ENCODE measurements at regions not wholly inside any gene's neighbourhood (a gene's known extent, or its start where the extent isn't known, plus 50 kb on each side); places are given as distances from the start of the nearest gene placed in this dataset.

- TF ChIP-seq CTCF (IDR thresholded peaks at IDR 0.05; ENCODE audit: poor library complexity) (no peak), EZH2 (IDR thresholded peaks at IDR 0.05; ENCODE audit: borderline replicate concordance) (no peak)
Measured at GRCh38 chr10:109701633-109702215, 221.6 kb downstream of the XPNPEP1 start.
